ENCODE measurements at regions not wholly inside any gene's neighbourhood (a gene's known extent, or its start where the extent isn't known, plus 50 kb on each side); places are given as distances from the start of the nearest gene placed in this dataset.

DNA sequence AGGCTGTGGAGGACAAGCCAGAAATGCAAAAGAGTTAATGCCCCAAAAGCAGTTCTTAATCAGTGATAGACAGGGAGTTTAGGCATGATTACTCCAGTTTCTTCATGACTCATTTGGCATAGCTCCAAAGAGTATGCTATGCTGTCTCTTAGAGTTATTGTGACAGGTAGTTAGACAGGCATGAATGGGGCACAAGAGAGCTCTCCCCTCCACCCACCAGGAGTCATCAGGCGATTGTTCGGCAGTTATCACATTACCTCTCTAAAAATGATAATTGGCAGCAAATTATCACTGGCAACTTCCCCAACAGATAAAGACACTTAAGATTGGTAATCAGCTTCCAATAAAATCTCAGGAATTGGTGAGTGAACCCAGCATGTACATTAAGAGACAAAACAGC lies 320.1 kb downstream of the DAD1 start:
- TF ChIP-seq, protein P1, sequence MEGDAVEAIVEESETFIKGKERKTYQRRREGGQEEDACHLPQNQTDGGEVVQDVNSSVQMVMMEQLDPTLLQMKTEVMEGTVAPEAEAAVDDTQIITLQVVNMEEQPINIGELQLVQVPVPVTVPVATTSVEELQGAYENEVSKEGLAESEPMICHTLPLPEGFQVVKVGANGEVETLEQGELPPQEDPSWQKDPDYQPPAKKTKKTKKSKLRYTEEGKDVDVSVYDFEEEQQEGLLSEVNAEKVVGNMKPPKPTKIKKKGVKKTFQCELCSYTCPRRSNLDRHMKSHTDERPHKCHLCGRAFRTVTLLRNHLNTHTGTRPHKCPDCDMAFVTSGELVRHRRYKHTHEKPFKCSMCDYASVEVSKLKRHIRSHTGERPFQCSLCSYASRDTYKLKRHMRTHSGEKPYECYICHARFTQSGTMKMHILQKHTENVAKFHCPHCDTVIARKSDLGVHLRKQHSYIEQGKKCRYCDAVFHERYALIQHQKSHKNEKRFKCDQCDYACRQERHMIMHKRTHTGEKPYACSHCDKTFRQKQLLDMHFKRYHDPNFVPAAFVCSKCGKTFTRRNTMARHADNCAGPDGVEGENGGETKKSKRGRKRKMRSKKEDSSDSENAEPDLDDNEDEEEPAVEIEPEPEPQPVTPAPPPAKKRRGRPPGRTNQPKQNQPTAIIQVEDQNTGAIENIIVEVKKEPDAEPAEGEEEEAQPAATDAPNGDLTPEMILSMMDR (IDR thresholded peaks at IDR 0.05), result no peak
- no peak for TF ChIP-seq POLR2A (IDR thresholded peaks at IDR 0.05)
